Cardiac fibroblast (primary cell): ENCODE measurements at regions not wholly inside any gene's neighbourhood (a gene's known extent, or its start where the extent isn't known, plus 50 kb on each side); places are given as distances from the start of the nearest gene placed in this dataset.

Source experiments
- DNase-seq, 2 donors: peaks; one replicate each; pipeline versions ENCODE4 v3.0.0 to v3.0.0-alpha.2; 2010; ENCODE audit warnings: low read depth in 2 of 2
- H3K4me3 ChIP-seq, 2 donors: replicated peaks in 1 of 2; 1 replicate in 1 of 2; 2 replicates in 1 of 2; pipeline ENCODE4 v1.5.1; 2011; ENCODE audit warnings: low read depth in 2 of 2, low read length in 2 of 2, mild to moderate bottlenecking in 2 of 2, moderate library complexity in 1 of 2
- TF ChIP-seq, protein P1 (sequence below): IDR thresholded peaks from one replicate; pipeline ENCODE4 v1.5.1; 2011; ENCODE audit warnings: low read depth, mild to moderate bottlenecking, low read length, inconsistent platforms

DNA sequence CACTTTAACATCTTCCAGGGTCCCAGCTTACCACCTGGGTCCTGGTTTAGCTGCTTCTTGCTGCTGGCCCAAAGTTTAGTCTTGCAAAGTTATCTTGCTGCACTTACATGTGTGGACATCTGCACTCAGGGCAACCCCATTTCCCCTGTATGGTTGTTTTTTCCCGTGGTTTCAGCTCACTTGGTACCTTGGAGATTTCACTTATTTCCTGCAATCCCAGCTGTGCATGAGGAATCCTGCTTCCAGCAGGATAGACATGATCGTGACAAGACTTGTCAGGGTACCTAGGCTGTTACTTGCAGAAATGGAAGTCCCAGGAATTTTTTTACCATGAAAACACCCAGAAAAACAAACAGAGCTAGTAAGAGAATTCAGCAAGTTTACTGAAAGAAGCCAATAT is 95.9 kb upstream of the LEP start:
- no peak for DNase-seq
- H3K4me3 ChIP-seq: no peak overlapping the region
- TF ChIP-seq, protein P1, sequence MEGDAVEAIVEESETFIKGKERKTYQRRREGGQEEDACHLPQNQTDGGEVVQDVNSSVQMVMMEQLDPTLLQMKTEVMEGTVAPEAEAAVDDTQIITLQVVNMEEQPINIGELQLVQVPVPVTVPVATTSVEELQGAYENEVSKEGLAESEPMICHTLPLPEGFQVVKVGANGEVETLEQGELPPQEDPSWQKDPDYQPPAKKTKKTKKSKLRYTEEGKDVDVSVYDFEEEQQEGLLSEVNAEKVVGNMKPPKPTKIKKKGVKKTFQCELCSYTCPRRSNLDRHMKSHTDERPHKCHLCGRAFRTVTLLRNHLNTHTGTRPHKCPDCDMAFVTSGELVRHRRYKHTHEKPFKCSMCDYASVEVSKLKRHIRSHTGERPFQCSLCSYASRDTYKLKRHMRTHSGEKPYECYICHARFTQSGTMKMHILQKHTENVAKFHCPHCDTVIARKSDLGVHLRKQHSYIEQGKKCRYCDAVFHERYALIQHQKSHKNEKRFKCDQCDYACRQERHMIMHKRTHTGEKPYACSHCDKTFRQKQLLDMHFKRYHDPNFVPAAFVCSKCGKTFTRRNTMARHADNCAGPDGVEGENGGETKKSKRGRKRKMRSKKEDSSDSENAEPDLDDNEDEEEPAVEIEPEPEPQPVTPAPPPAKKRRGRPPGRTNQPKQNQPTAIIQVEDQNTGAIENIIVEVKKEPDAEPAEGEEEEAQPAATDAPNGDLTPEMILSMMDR: no peak

DNA sequence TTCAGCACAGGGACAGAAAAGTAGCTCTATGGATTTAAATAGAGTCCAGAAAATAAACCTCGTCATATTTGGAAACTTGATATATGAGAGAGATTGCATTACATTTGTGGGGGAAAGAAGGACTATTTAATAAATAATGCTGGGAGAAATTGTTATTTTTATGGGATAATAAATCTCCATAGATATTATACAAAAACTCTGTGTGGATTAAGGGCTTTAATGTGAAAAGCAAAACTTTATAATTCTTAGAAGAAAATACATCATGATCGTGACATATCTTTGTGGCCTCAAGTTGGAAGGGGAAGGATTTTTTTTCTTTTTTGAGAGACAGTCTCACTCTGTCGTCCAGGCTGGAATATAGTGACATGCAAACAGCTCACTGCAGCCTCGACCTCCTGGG is 95.0 kb upstream of the LEP start:
- DNase-seq: no peak
- H3K4me3 ChIP-seq: no peak overlapping the region
- TF ChIP-seq, protein P1: no peak

- TF ChIP-seq, protein P1: no peak
- no peak overlapping the region for H3K4me3 ChIP-seq
- no peak for DNase-seq
These were observed 92.4 kb upstream of the LEP start for GRCh38 chr7:128148676-128149075.

- H3K4me3 ChIP-seq: no peak overlapping the region
- no peak for DNase-seq
- TF ChIP-seq, protein P1: no peak
These were observed 90.7 kb upstream of the LEP start for GRCh38 chr7:128150223-128150865.

DNA sequence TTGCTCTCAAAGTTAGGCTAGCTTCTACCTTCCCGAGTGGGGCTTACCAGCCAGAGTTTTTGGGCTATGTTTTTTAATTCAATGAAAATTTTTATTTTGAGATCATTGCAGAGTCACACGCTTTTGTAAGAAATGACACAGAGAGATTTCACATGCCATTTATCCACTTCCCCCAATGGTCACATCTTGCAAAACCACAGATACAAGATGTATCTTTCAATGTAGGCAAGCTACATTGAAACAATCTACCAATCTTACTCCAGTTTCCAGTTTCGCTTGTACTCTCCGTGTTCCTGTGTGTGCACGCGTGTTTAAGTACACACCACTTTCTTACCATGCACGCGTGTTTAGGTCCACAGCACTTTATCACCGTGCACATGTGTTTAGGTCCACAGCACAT is 89.4 kb upstream of the LEP start:
- no peak for DNase-seq
- TF ChIP-seq, protein P1: no peak
- no peak overlapping the region for H3K4me3 ChIP-seq

- no peak for DNase-seq
- H3K4me3 ChIP-seq: no peak overlapping the region
- TF ChIP-seq, protein P1: no peak
These were observed 88.4 kb upstream of the LEP start for GRCh38 chr7:128152721-128153120.

DNA sequence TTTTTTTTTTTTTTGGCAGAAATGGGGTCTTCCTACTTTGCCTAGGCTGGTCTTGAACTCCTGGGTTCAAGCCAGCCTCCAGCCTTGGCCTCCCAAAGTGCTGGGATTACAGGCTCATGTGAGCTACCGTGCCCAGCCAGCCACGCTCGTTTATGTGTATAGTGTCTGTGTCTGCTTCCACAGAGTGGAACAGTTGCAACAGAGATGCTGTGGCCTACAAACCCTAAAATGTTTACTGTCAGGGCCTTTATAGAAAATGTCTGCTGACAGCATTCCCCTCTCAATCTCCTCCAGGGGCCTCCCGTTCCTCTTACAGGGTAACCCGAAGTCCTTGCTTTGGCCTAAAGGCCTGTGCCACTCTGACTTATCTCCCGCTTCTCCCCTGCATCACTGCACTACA is 87.6 kb upstream of the LEP start:
- H3K4me3 ChIP-seq: no peak overlapping the region
- DNase-seq: no peak
- TF ChIP-seq, protein P1: no peak
